ENCODE measurements at regions not wholly inside any gene's neighbourhood (a gene's known extent, or its start where the extent isn't known, plus 50 kb on each side); places are given as distances from the start of the nearest gene placed in this dataset.
"Not testable (repeated sequence)": the region's sequence is repeated elsewhere in the genome, so short reads cannot be mapped to it uniquely, and the experiment has no call there.

- no peak for DNase-seq (ENCODE audit: low read depth)
- TF ChIP-seq CTCF (IDR thresholded peaks at IDR 0.05; ENCODE audit: low read depth, low read length, missing control alignments) = no peak
- H3K4me3 ChIP-seq (ENCODE audit: low read depth, low read length) = no peak overlapping the region
- in situ Hi-C loops (cut with HindIII; ENCODE audit: low sequenced_read_pairs) = no loop called here
These were observed 1498.5 kb upstream of the PRMT6 start for GRCh38 chr1:105558023-105558422.

- no peak for TF ChIP-seq CTCF (IDR thresholded peaks at IDR 0.05; ENCODE audit: low read depth, low read length, missing control alignments)
- in situ Hi-C loops (cut with HindIII; ENCODE audit: low sequenced_read_pairs) = no loop called here
- H3K4me3 ChIP-seq (ENCODE audit: low read depth, low read length) = no peak overlapping the region
- DNase-seq (ENCODE audit: low read depth) = no peak
These were observed 1491.5 kb upstream of the PRMT6 start for GRCh38 chr1:105565006-105565405.

- in situ Hi-C loops (cut with HindIII; ENCODE audit: low sequenced_read_pairs) = no loop called here
- TF ChIP-seq CTCF (IDR thresholded peaks at IDR 0.05; ENCODE audit: low read depth, low read length, missing control alignments) = no peak
- DNase-seq (ENCODE audit: low read depth) = no peak
- no peak overlapping the region for H3K4me3 ChIP-seq (ENCODE audit: low read depth, low read length)
These were observed 1470.7 kb upstream of the PRMT6 start for GRCh38 chr1:105585791-105586190.

- DNase-seq (ENCODE audit: low read depth) = no peak
- in situ Hi-C loops (cut with HindIII; ENCODE audit: low sequenced_read_pairs) = no loop called here
- no peak overlapping the region for H3K4me3 ChIP-seq (ENCODE audit: low read depth, low read length)
- no peak for TF ChIP-seq CTCF (IDR thresholded peaks at IDR 0.05; ENCODE audit: low read depth, low read length, missing control alignments)
These were observed 1464.8 kb upstream of the PRMT6 start for GRCh38 chr1:105591681-105592080.

- no peak for TF ChIP-seq CTCF (IDR thresholded peaks at IDR 0.05; ENCODE audit: low read depth, low read length, missing control alignments)
- in situ Hi-C loops (cut with HindIII; ENCODE audit: low sequenced_read_pairs) = no loop called here
- no peak overlapping the region for H3K4me3 ChIP-seq (ENCODE audit: low read depth, low read length)
- no peak for DNase-seq (ENCODE audit: low read depth)
These were observed 1447.8 kb upstream of the PRMT6 start for GRCh38 chr1:105608713-105609112.

- H3K4me3 ChIP-seq (ENCODE audit: low read depth, low read length) = no peak overlapping the region
- no peak for DNase-seq (ENCODE audit: low read depth)
- no peak for TF ChIP-seq CTCF (IDR thresholded peaks at IDR 0.05; ENCODE audit: low read depth, low read length, missing control alignments)
- in situ Hi-C loops (cut with HindIII; ENCODE audit: low sequenced_read_pairs) = no loop called here
These were observed 1430.0 kb upstream of the PRMT6 start for GRCh38 chr1:105626276-105626987.

- DNase-seq (ENCODE audit: low read depth); H3K4me3 ChIP-seq (ENCODE audit: low read depth, low read length); in situ Hi-C loops (cut with HindIII; ENCODE audit: low sequenced_read_pairs): not testable (repeated sequence)
These were observed 1425.2 kb upstream of the PRMT6 start for GRCh38 chr1:105631153-105631744.
